Spleen (tissue), 7 donors: ENCODE measurements at regions not wholly inside any gene's neighbourhood (a gene's known extent, or its start where the extent isn't known, plus 50 kb on each side); places are given as distances from the start of the nearest gene placed in this dataset.

Source experiments
- POLR2AphosphoS5 ChIP-seq, 3 donors: sonication (generic); formaldehyde crosslinking; IDR thresholded peaks; one replicate each; pipeline ENCODE4 v1.5.1; 2017; ENCODE audit warnings: antibody characterized with exemption in 3 of 3
- TF ChIP-seq, protein P1 (sequence below), 11 experiments: fragments of 200-600 bp in 7 of 11; fragments of 450-650 bp in 4 of 11; sonication (generic) in 4 of 11; IDR thresholded peaks in 8 of 11; conservative IDR thresholded peaks in 3 of 11; 1 replicate in 7 of 11; 2 replicates in 4 of 11; pipeline versions ENCODE4 v1.4.0 to v1.8.0; 2016 to 2021; ENCODE audit warnings: antibody characterized with exemption in 11 of 11, inconsistent platforms in 4 of 11, mild to moderate bottlenecking in 1 of 11
- donor health status: DM: no; HTN: no; CAD: no; lungs with moderate emphysema.
- donor health status: DM: no; HTN: no; CAD: no.
- donor health status: DM: no; HTN: no; CAD: no.

DNA sequence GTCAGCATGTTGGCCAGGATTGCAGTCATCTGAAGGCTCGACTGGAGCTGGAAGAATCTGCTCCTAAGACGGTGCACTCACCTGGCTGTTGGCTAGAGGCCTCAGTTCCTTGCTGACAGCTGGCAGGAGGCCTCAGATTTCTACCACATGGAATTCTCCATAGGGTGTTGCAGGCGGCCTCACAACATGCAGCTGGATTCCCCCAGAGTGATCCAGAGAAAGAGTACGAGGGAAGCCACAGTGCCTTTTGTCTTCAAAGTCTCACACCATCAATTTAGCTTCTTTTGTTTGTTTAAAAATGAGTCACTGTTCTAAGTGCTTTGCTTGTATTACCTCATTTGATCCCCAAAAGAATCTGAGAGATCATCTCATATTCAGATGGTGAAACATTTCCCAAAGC is 65.5 kb upstream of the FYN start:
- no peak for TF ChIP-seq POLR2AphosphoS5 (IDR thresholded peaks at IDR 0.05)
- TF ChIP-seq, protein P1, sequence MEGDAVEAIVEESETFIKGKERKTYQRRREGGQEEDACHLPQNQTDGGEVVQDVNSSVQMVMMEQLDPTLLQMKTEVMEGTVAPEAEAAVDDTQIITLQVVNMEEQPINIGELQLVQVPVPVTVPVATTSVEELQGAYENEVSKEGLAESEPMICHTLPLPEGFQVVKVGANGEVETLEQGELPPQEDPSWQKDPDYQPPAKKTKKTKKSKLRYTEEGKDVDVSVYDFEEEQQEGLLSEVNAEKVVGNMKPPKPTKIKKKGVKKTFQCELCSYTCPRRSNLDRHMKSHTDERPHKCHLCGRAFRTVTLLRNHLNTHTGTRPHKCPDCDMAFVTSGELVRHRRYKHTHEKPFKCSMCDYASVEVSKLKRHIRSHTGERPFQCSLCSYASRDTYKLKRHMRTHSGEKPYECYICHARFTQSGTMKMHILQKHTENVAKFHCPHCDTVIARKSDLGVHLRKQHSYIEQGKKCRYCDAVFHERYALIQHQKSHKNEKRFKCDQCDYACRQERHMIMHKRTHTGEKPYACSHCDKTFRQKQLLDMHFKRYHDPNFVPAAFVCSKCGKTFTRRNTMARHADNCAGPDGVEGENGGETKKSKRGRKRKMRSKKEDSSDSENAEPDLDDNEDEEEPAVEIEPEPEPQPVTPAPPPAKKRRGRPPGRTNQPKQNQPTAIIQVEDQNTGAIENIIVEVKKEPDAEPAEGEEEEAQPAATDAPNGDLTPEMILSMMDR (IDR thresholded peaks at IDR 0.05 in 8 of 11, conservative IDR thresholded peaks at IDR 0.05 in 3 of 11) = no peak
